Activated naive CD4-positive, alpha-beta T cell treated with anti-CD3 and anti-CD28 coated beads, Interleukin-2, amount 50 U/mL, for 72 hours (primary cell): ENCODE measurements at regions not wholly inside any gene's neighbourhood (a gene's known extent, or its start where the extent isn't known, plus 50 kb on each side); places are given as distances from the start of the nearest gene placed in this dataset.
"Not testable (repeated sequence)": the region's sequence is repeated elsewhere in the genome, so short reads cannot be mapped to it uniquely, and the experiment has no call there.

Experiments used
- ATAC-seq, 2 donors: fragments of 150-1000 bp; cut with Tn5 transposase; 2 replicates each; pipeline ENCODE4 v1.10.0; 2021; ENCODE audit warnings: mild to moderate bottlenecking in 2 of 2, moderate library complexity in 2 of 2
- DNase-seq, 2 donors: peaks; one replicate each; pipeline ENCODE4 v3.0.0; 2021 to 2022; ENCODE audit warnings: low spot score in 2 of 2
- H3K27ac Mint-ChIP-seq, 2 donors: one replicate each; pipeline ENCODE4 v1.8.0; 2022; ENCODE audit warnings: mild to moderate bottlenecking in 2 of 2, mixed read lengths in 2 of 2
- H3K36me3 Mint-ChIP-seq, 2 donors: one replicate each; pipeline ENCODE4 v1.8.0; 2022; ENCODE audit warnings: mixed read lengths in 2 of 2
- H3K9me3 Mint-ChIP-seq, 2 donors: one replicate each; pipeline ENCODE4 v1.8.0; 2022; ENCODE audit warnings: mixed read lengths in 2 of 2

GRCh38 chr2:175304541-175304940 is 123.0 kb upstream of the ATP5MC3 start:
- DNase-seq (no peak), ATAC-seq (no peak)
- Mint-ChIP-seq H3K27ac (no peak overlapping the region), H3K9me3 (no peaks in the 10 kb centered on the region), H3K36me3 (no peaks in the 10 kb centered on the region)

DNA sequence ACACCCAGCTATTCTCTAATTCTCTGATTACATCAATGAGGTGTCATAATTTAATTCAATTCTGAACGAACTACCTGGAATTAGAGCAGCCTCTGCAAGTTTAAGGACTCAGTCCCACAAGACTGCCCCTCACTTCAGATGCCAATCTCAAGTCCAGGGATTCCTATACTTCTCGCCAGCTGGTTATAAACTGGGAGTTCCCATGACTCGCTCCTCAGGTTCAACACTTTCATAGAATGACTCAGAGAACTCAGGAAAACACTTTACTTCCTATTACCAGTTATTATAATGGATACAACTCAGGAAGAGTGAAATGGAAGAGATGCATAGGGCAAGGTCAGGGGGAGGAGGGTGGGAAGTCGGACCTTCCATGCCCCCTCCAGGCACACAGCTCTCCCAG is 112.3 kb upstream of the ATP5MC3 start:
- H3K27ac Mint-ChIP-seq, result no peak overlapping the region
- H3K36me3 Mint-ChIP-seq, result no peaks in the 10 kb centered on the region

DNA sequence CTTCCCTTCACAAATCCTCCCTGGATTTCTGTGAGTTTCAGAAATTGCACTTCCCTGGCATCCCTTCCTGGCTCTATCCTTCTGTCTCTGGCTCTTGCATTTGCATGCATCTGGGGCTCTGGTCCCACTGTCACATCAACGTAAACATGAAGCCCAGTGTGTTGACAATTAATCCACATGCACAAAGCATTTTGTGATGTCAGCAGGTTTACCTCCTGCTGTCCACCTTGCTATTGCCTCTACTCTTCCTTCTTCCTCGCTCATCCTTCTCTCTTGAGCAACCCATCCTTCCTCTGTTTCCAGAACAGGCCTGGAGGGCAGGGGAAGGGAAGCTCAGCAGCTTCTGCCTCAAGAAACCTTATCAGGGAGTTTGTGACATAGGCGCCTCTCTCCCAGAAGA is 111.7 kb upstream of the ATP5MC3 start:
- Mint-ChIP-seq H3K9me3 (peaks cover 6 to 7% of the 10 kb centered on the region in 2 donors), H3K27ac (no peak overlapping the region), H3K36me3 (no peaks in the 10 kb centered on the region)
- ATAC-seq (no peak), DNase-seq (no peak)

More for the DNA sequence above, 112.3 kb upstream of the ATP5MC3 start:
- no peak for DNase-seq
- ATAC-seq, result no peak
- H3K9me3 Mint-ChIP-seq, result peaks cover 6 to 7% of the 10 kb centered on the region in 2 donors

GRCh38 chr2:175282886-175283285 is 101.4 kb upstream of the ATP5MC3 start:
- Mint-ChIP-seq H3K36me3 (no peaks in the 10 kb centered on the region), H3K27ac (no peak overlapping the region), H3K9me3 (no peaks in the 10 kb centered on the region)
- ATAC-seq, result no peak
- DNase-seq, result no peak

DNA sequence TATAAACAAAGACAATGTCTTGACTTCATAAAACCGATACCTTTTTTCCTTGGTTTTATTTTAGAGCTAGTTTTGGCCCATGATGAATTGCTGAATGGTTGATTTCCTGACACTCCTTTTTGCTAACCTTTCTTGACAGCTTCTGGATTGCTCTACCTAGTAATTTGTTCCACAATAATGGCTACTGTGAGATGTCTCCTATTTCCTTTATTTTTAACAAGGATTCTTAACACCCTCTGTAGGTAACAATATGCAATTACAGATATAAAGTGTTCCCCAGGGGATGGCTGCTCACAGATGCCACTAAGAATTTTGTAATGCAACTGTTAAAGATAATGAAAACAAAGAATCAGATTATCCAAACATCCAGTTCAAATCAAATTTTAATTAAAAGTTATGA is 100.8 kb upstream of the ATP5MC3 start:
- Mint-ChIP-seq H3K36me3 (no peaks in the 10 kb centered on the region), H3K9me3 (no peaks in the 10 kb centered on the region)
- peak; percentile 68 to 74 for ATAC-seq

GRCh38 chr2:175277772-175278171 is 96.3 kb upstream of the ATP5MC3 start:
- no peak for ATAC-seq
- no peaks in the 10 kb centered on the region for H3K9me3 Mint-ChIP-seq
- H3K36me3 Mint-ChIP-seq, result no peaks in the 10 kb centered on the region
- no peak overlapping the region for H3K27ac Mint-ChIP-seq
- no peak for DNase-seq

More for the DNA sequence above, 100.8 kb upstream of the ATP5MC3 start:
- DNase-seq, result no peak
- H3K27ac Mint-ChIP-seq, result no peak overlapping the region

DNA sequence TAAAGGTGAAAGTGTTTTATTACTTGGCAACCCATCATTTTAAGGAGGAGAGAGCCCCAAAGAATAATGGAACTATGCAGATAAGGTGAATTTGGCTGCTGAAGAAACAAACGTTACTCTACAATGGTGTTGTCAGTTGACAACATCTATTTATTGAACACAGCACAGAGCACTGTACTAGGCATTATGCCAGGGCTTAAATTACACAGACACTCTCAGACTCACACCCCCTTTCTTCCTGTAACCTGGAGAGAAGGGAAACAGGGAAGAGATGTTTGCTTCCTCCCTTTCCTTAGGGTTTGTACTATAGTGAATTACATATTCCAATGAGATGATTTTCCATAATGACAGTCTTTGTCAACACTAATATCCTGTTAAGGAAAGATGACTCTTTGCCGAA is 94.0 kb upstream of the ATP5MC3 start:
- no peak for DNase-seq
- ATAC-seq, result no peak
- H3K27ac Mint-ChIP-seq, result no peak overlapping the region
- no peaks in the 10 kb centered on the region for H3K9me3 Mint-ChIP-seq
- H3K36me3 Mint-ChIP-seq, result no peaks in the 10 kb centered on the region

DNA sequence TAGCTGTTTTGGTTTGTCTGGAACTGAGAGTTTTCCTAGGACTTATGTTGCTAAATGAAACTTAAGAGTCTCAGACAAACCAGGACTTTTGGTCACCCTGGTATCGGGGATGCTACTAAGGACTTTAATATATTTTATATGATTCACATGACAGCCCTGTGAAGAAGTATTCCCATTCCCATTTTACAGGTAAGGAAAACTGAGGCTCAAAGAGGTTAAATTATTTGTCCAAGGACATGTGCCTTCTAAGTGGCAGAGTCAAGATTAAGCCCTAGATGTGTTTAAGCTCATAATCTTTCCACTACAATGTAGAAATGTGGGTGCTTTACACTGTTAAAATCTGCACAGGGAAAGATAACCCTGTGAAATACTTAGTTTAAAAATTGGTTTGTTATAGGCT is 77.7 kb upstream of the ATP5MC3 start:
- Mint-ChIP-seq H3K36me3 (no peaks in the 10 kb centered on the region), H3K27ac (no peak overlapping the region)
- no peak for DNase-seq

DNA sequence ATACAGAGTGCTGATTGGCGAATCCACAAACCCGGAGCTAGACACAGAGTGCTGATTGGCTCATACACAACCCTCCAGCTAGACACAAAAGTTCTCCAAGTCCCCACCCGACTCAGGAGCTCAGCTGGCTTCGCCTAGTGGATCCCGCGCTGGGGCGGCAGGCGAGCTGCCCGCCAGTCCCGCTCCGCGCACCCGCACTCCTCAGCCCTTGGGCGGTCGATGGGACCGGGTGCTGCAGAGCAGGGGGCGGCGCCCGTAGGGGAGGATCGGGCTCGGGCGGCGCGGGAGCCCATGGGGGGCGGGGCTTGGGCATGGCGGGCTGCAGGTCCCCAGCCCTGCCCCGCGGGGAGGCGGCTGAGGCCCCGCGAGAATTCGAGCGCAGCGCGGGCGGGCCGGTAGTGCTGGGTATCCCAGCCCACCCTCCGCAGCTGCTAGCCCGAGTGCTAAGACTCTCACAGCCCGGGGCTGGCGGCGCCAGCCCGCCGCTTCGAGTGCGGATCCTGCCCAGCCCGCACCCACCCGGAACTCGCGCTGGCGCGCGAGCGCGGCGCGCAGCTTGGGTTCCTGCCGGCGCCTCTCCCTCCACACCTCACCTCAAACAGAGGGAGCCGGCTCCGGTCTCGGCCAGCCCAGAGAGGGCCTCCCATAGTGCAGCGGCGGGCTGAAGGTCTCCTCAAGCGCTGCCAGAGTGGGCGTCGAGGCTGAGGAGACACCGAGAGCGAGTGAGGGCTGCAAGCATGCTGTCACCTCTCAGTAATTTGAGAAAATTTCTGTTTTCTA is 75.5 kb upstream of the ATP5MC3 start:
- DNase-seq, result no peak
- no peak for ATAC-seq
- Mint-ChIP-seq H3K9me3 (peaks cover 6% of the 10 kb centered on the region in 2 donors), H3K36me3 (no peaks in the 10 kb centered on the region), H3K27ac (no peak overlapping the region)

More for the DNA sequence above, 77.7 kb upstream of the ATP5MC3 start:
- ATAC-seq, result no peak
- H3K9me3 Mint-ChIP-seq, result peaks cover 6% of the 10 kb centered on the region in 2 donors

DNA sequence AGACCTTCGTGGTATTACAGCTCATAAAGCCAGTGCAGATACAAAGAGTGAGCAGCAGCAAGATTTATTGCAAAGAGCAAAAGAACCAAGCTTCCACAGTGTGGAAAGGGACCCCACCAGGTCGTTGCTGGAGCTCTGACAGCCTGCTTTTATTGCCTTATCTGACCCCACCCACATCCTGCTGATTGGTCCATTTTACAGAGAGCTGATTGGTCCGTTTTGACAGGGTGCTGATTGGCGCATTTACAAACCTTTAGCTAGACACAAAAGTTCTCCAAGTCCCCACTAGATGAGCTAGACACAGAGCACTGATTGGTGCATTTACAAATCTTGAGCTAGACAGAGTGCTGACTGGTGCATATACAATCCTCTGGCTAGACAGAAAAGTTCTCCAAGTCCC is 74.9 kb upstream of the ATP5MC3 start:
- H3K36me3 Mint-ChIP-seq, H3K27ac Mint-ChIP-seq, ATAC-seq, DNase-seq, H3K9me3 Mint-ChIP-seq: not testable (repeated sequence)

DNA sequence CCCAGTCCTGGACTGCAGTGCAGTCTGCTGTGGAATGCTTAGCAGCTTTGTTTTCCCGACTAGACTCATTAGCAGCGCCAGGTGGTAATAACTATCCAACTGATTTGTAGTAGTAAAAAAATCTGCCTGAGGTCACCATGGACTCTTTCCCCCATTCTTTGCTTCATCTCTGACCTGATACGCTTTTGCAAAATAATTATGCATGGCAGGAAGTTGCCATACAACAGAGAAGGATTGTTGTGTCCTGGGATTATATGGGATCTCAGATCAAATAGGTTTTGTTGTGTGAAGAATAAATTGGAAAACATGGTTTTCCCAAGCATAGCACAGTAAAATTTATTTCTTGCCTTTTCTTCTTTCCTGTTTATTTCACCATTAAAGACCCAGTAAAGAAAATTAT is 72.4 kb upstream of the ATP5MC3 start:
- Mint-ChIP-seq H3K27ac (no peak overlapping the region), H3K36me3 (no peaks in the 10 kb centered on the region), H3K9me3 (peaks cover 6% of the 10 kb centered on the region in 2 donors)
- DNase-seq, result no peak
- ATAC-seq, result no peak

DNA sequence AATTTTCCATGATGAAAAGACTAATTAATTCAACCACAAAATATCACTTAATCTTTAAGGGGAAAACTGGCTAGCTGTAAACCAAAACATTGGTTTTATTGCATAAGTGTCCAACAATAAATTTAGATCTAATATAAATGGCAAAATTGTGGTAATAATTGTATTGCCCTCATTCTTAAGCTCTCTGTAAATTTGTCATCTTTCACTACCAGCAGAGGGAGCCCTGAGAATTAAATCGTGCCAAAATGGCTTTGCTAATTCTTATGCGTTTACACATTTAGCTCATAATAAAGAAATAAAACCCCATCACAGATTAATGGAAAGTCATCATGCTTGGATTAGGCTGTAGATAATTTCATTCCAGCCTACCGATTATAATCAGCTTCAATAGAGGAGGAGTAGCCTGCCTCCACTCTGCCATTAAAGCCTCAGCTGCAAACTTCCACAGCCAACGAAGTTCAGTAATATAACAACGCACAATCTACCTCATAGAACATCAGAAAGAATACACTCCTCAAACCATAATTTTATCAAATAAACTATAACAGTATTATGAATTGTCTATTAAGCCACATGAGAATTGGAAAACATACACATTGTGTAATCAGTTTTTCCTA is 70.0 kb upstream of the ATP5MC3 start:
- peak in 1 of 2 donors; percentile 11 for DNase-seq
- no peak for ATAC-seq
- Mint-ChIP-seq H3K27ac (no peak overlapping the region), H3K36me3 (no peaks in the 10 kb centered on the region), H3K9me3 (peaks cover 5 to 6% of the 10 kb centered on the region in 2 donors)

DNA sequence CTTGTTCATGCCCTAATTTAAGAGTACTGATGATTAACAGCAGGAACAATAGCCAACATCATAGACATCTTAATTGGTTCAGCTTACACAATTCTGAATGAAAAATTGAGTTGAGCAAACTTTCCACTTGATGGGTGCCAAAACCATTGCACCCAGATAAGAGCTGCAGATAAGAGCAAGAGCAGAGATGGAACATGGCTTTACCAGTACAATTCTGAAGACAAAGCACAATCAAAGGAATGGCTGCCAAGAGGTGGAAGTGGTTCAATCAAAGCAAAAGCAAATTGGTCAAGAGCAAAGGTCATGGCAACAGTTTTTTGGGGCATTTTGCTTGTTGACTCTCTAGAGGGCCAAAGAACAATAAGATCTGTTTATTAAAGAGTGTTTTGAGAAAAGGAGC is 65.6 kb upstream of the ATP5MC3 start:
- ATAC-seq (no peak), DNase-seq (no peak)
- H3K27ac Mint-ChIP-seq, result no peak overlapping the region
- no peaks in the 10 kb centered on the region for H3K36me3 Mint-ChIP-seq
- no peaks in the 10 kb centered on the region for H3K9me3 Mint-ChIP-seq

GRCh38 chr2:175244697-175245096 is 63.2 kb upstream of the ATP5MC3 start:
- Mint-ChIP-seq H3K36me3 (peaks cover 3 to 10% of the 10 kb centered on the region in 2 donors), H3K27ac (no peak overlapping the region), H3K9me3 (peaks cover 0 to 4% of the 10 kb centered on the region in 2 donors)
- ATAC-seq (no peak), DNase-seq (no peak)

GRCh38 chr2:175241691-175242090 is 60.2 kb upstream of the ATP5MC3 start:
- H3K9me3 Mint-ChIP-seq, result peaks cover 0 to 13% of the 10 kb centered on the region in 2 donors
- DNase-seq, result no peak
- ATAC-seq, result no peak
- H3K36me3 Mint-ChIP-seq, result peaks cover 16 to 17% of the 10 kb centered on the region in 2 donors
- no peak overlapping the region for H3K27ac Mint-ChIP-seq

- H3K9me3 Mint-ChIP-seq, result peaks cover 0 to 13% of the 10 kb centered on the region in 2 donors
- DNase-seq, ATAC-seq, H3K27ac Mint-ChIP-seq: not testable (repeated sequence)
- H3K36me3 Mint-ChIP-seq, result peaks cover 16 to 17% of the 10 kb centered on the region in 2 donors
Measured at GRCh38 chr2:175240033-175240432, 58.5 kb upstream of the ATP5MC3 start.

DNA sequence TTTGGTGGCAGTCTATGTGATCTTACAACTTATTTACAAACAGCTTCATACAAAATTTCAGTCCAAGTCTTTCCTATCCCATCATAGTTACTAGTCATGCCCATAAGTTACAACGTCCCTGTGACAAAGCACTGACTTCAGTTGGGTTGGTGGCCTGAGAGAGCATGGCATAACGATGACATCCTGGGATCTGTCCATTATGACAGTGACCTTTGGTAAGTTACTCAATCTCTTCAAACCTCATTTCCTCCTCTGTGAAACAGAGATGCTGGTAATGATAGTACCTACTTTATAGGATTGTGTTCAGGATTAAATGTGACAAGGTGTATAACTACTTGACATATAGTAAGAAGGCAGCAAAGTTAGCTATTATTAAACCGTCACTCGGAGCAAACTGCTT is 55.4 kb upstream of the ATP5MC3 start:
- Mint-ChIP-seq H3K36me3 (peaks cover 16 to 17% of the 10 kb centered on the region in 2 donors), H3K9me3 (peaks cover 0 to 13% of the 10 kb centered on the region in 2 donors), H3K27ac (no peak overlapping the region)
- ATAC-seq, result no peak
- no peak for DNase-seq

DNA sequence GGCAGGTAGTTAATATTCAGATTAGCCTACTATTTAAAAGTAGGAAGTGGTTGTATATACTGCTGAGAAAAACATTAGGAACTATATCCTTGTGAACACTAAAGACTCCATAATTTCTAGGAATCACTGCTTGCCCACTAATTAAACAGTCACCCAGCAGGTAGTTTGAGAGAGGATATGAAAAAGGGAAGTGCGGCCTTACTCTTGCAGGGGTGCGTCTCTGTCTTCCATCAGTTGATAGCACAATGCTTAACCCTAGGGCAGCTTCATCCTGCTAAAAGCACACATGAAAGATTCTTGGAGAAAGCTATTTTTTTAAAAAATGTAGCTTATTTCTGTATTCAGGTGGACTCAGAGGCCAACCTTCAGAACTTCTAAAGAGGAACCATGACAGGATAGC is 53.1 kb upstream of the ATP5MC3 start:
- Mint-ChIP-seq H3K27ac (no peak overlapping the region), H3K9me3 (peaks cover 0 to 9% of the 10 kb centered on the region in 2 donors), H3K36me3 (peaks cover 7 to 12% of the 10 kb centered on the region in 2 donors)
- DNase-seq, result no peak
- no peak for ATAC-seq
